ENCODE measurements at regions not wholly inside any gene's neighbourhood (a gene's known extent, or its start where the extent isn't known, plus 50 kb on each side); places are given as distances from the start of the nearest gene placed in this dataset.
A peak's percentile ranks its signal among the peaks of the same experiment; 100 is the strongest.
"Not testable (repeated sequence)": the region's sequence is repeated elsewhere in the genome, so short reads cannot be mapped to it uniquely, and the experiment has no call there.

- peak; percentile 82 for DNase-seq (ENCODE audit: low read depth)
These were observed 233.5 kb upstream of the SGK1 start for GRCh38 chr6:134551245-134551960.

GRCh38 chr6:134550604-134551003, 232.7 kb upstream of the SGK1 start:
- DNase-seq (ENCODE audit: low read depth) = peak; percentile 10

- DNase-seq (ENCODE audit: low read depth) = no peak
These were observed 231.9 kb upstream of the SGK1 start for GRCh38 chr6:134549854-134550253.

- DNase-seq (ENCODE audit: low read depth) = peak; percentile 50
These were observed 229.2 kb upstream of the SGK1 start for GRCh38 chr6:134546962-134547645.

- DNase-seq (ENCODE audit: low read depth) = no peak
These were observed 226.8 kb upstream of the SGK1 start for GRCh38 chr6:134544737-134545136.

- DNase-seq (ENCODE audit: low read depth) = no peak
These were observed 225.2 kb upstream of the SGK1 start for GRCh38 chr6:134543128-134543527.

- no peak for DNase-seq (ENCODE audit: low read depth)
These were observed 223.1 kb upstream of the SGK1 start for GRCh38 chr6:134541001-134541400.

- DNase-seq (ENCODE audit: low read depth) = no peak
These were observed 222.0 kb upstream of the SGK1 start for GRCh38 chr6:134539865-134540323.

GRCh38 chr6:134537765-134538164, 219.9 kb upstream of the SGK1 start:
- not testable (repeated sequence) for DNase-seq (ENCODE audit: low read depth)

- peak; percentile 85 for DNase-seq (ENCODE audit: low read depth)
These were observed 219.2 kb upstream of the SGK1 start for GRCh38 chr6:134537146-134537555.

- no peak for DNase-seq (ENCODE audit: low read depth)
These were observed 217.9 kb upstream of the SGK1 start for GRCh38 chr6:134535831-134536230.

GRCh38 chr6:134534708-134535149, 216.8 kb upstream of the SGK1 start:
- peak; percentile 39 for DNase-seq (ENCODE audit: low read depth)

- DNase-seq (ENCODE audit: low read depth) = no peak
These were observed 216.1 kb upstream of the SGK1 start for GRCh38 chr6:134533991-134534390.

GRCh38 chr6:134532694-134533624, 215.0 kb upstream of the SGK1 start:
- no peak for DNase-seq (ENCODE audit: low read depth)

GRCh38 chr6:134531611-134532010, 213.7 kb upstream of the SGK1 start:
- no peak for DNase-seq (ENCODE audit: low read depth)

GRCh38 chr6:134531188-134531551, 213.3 kb upstream of the SGK1 start:
- DNase-seq (ENCODE audit: low read depth) = no peak

- peak; percentile 19 for DNase-seq (ENCODE audit: low read depth)
These were observed 212.0 kb upstream of the SGK1 start for GRCh38 chr6:134529921-134530320.

GRCh38 chr6:134529305-134529704, 211.4 kb upstream of the SGK1 start:
- DNase-seq (ENCODE audit: low read depth) = no peak

GRCh38 chr6:134527108-134527787, 209.3 kb upstream of the SGK1 start:
- DNase-seq (ENCODE audit: low read depth) = no peak

- no peak for DNase-seq (ENCODE audit: low read depth)
These were observed 207.4 kb upstream of the SGK1 start for GRCh38 chr6:134525190-134525868.

Measured in fibroblast of gingiva (primary cell).